ENCODE measurements at regions not wholly inside any gene's neighbourhood (a gene's known extent, or its start where the extent isn't known, plus 50 kb on each side); places are given as distances from the start of the nearest gene placed in this dataset.
"Not testable (repeated sequence)": the region's sequence is repeated elsewhere in the genome, so short reads cannot be mapped to it uniquely, and the experiment has no call there.

GRCh38 chr5:145678255-145678654, 156.9 kb downstream of the PRELID2 start:
- DNase-seq: no peak
- TF ChIP-seq GATA1 (IDR thresholded peaks at IDR 0.05; ENCODE audit: low read depth, low read length) (no peak), POLR2A (IDR thresholded peaks at IDR 0.05; ENCODE audit: low read length) (no peak)

- no peak for TF ChIP-seq GATA1 (IDR thresholded peaks at IDR 0.05; ENCODE audit: low read depth, low read length)
- TF ChIP-seq POLR2A (IDR thresholded peaks at IDR 0.05; ENCODE audit: low read length): no peak
- DNase-seq: no peak
Measured at GRCh38 chr5:145673786-145674185, 161.4 kb downstream of the PRELID2 start.

- TF ChIP-seq POLR2A (IDR thresholded peaks at IDR 0.05; ENCODE audit: low read length) (no peak), GATA1 (IDR thresholded peaks at IDR 0.05; ENCODE audit: low read depth, low read length) (no peak)
- DNase-seq: no peak
Measured at GRCh38 chr5:145668714-145669113, 166.4 kb downstream of the PRELID2 start.

GRCh38 chr5:145667742-145668141, 167.4 kb downstream of the PRELID2 start:
- TF ChIP-seq GATA1 (IDR thresholded peaks at IDR 0.05; ENCODE audit: low read depth, low read length) (no peak), POLR2A (IDR thresholded peaks at IDR 0.05; ENCODE audit: low read length) (no peak)
- DNase-seq: no peak

- no peak for TF ChIP-seq POLR2A (IDR thresholded peaks at IDR 0.05; ENCODE audit: low read length)
- TF ChIP-seq GATA1 (IDR thresholded peaks at IDR 0.05; ENCODE audit: low read depth, low read length): no peak
- no peak for DNase-seq
Measured at GRCh38 chr5:145666591-145666990, 168.6 kb downstream of the PRELID2 start.

- DNase-seq: no peak
- no peak for TF ChIP-seq POLR2A (IDR thresholded peaks at IDR 0.05; ENCODE audit: low read length)
- no peak for TF ChIP-seq GATA1 (IDR thresholded peaks at IDR 0.05; ENCODE audit: low read depth, low read length)
Measured at GRCh38 chr5:145661737-145662485, 173.2 kb downstream of the PRELID2 start.

GRCh38 chr5:145660897-145661640, 174.1 kb downstream of the PRELID2 start:
- no peak for DNase-seq
- TF ChIP-seq POLR2A (IDR thresholded peaks at IDR 0.05; ENCODE audit: low read length) (no peak), GATA1 (IDR thresholded peaks at IDR 0.05; ENCODE audit: low read depth, low read length) (no peak)

GRCh38 chr5:145658435-145658834, 176.7 kb downstream of the PRELID2 start:
- TF ChIP-seq POLR2A (IDR thresholded peaks at IDR 0.05; ENCODE audit: low read length): no peak
- TF ChIP-seq GATA1 (IDR thresholded peaks at IDR 0.05; ENCODE audit: low read depth, low read length): no peak
- DNase-seq: no peak

GRCh38 chr5:145652700-145653099, 182.4 kb downstream of the PRELID2 start:
- DNase-seq: not testable (repeated sequence)

- not testable (repeated sequence) for DNase-seq
Measured at GRCh38 chr5:145647137-145647536, 188.0 kb downstream of the PRELID2 start.

- not testable (repeated sequence) for DNase-seq
Measured at GRCh38 chr5:145643214-145643613, 191.9 kb downstream of the PRELID2 start.

GRCh38 chr5:145637396-145637795, 197.7 kb downstream of the PRELID2 start:
- no peak for DNase-seq
- TF ChIP-seq GATA1 (IDR thresholded peaks at IDR 0.05; ENCODE audit: low read depth, low read length) (no peak), POLR2A (IDR thresholded peaks at IDR 0.05; ENCODE audit: low read length) (no peak)

- no peak for DNase-seq
- TF ChIP-seq GATA1 (IDR thresholded peaks at IDR 0.05; ENCODE audit: low read depth, low read length): no peak
- no peak for TF ChIP-seq POLR2A (IDR thresholded peaks at IDR 0.05; ENCODE audit: low read length)
Measured at GRCh38 chr5:145636371-145636770, 198.8 kb downstream of the PRELID2 start.

- DNase-seq: no peak
- no peak for TF ChIP-seq GATA1 (IDR thresholded peaks at IDR 0.05; ENCODE audit: low read depth, low read length)
- TF ChIP-seq POLR2A (IDR thresholded peaks at IDR 0.05; ENCODE audit: low read length): no peak
Measured at GRCh38 chr5:145633474-145633873, 201.7 kb downstream of the PRELID2 start.

- TF ChIP-seq POLR2A (IDR thresholded peaks at IDR 0.05; ENCODE audit: low read length) (no peak), GATA1 (IDR thresholded peaks at IDR 0.05; ENCODE audit: low read depth, low read length) (no peak)
- DNase-seq: no peak
Measured at GRCh38 chr5:145632701-145633100, 202.4 kb downstream of the PRELID2 start.
